H9 (cell line): ENCODE measurements at regions not wholly inside any gene's neighbourhood (a gene's known extent, or its start where the extent isn't known, plus 50 kb on each side); places are given as distances from the start of the nearest gene placed in this dataset.

Experiments used
- DNase-seq: peaks from one replicate; pipeline ENCODE4 v3.0.0-alpha.2; 2017
- H2AFZ ChIP-seq: one replicate; pipeline ENCODE4 v1.6.1; 2013; ENCODE audit warnings: mild to moderate bottlenecking, low read length, control low read depth, moderate library complexity
- H2AK5ac ChIP-seq: 2 replicates; pipeline ENCODE4 v1.6.1; 2013; ENCODE audit warnings: low read length, control low read depth, mixed read lengths; ENCODE audit not compliant: insufficient read length
- H2BK120ac ChIP-seq: one replicate; pipeline ENCODE4 v1.6.1; 2013; ENCODE audit warnings: low read depth, mild to moderate bottlenecking, low read length, control low read depth, inconsistent platforms; ENCODE audit not compliant: poor library complexity, severe bottlenecking
- H2BK12ac ChIP-seq: 2 replicates; pipeline ENCODE4 v1.6.1; 2013; ENCODE audit warnings: low read length, control low read depth, mixed read lengths, low read depth; ENCODE audit not compliant: insufficient read length
- H2BK15ac ChIP-seq: 2 replicates; pipeline ENCODE4 v1.6.1; 2013; ENCODE audit warnings: low read depth, low read length, control low read depth
- H2BK20ac ChIP-seq: one replicate; pipeline ENCODE4 v1.6.1; 2013; ENCODE audit warnings: low read depth, mild to moderate bottlenecking, low read length, control low read depth, inconsistent platforms; ENCODE audit not compliant: poor library complexity, severe bottlenecking
- H2BK5ac ChIP-seq: 2 replicates; pipeline ENCODE4 v1.6.1; 2013; ENCODE audit warnings: low read length, control low read depth, mixed read lengths; ENCODE audit not compliant: insufficient read length
- H3K14ac ChIP-seq: 2 replicates; pipeline ENCODE4 v1.6.1; 2013; ENCODE audit warnings: low read length, control low read depth; ENCODE audit not compliant: insufficient read depth
- H3K18ac ChIP-seq: 2 replicates; pipeline ENCODE4 v1.6.1; 2013; ENCODE audit warnings: low read depth, mild to moderate bottlenecking, mixed read lengths, low read length, control low read depth; ENCODE audit not compliant: insufficient read length
- H3K23ac ChIP-seq: 2 replicates; pipeline ENCODE4 v1.6.1; 2013; ENCODE audit warnings: low read length, control low read depth, mixed read lengths, low read depth; ENCODE audit not compliant: insufficient read length
- H3K23me2 ChIP-seq: 2 replicates; pipeline ENCODE4 v1.6.1; 2013; ENCODE audit warnings: low read depth, mild to moderate bottlenecking, mixed read lengths, low read length, control low read depth; ENCODE audit not compliant: insufficient read length, poor library complexity, severe bottlenecking
- H3K27ac ChIP-seq: 2 replicates; pipeline ENCODE4 v1.5.1; 2013; ENCODE audit warnings: low read length, control low read depth, mixed read lengths, low read depth; ENCODE audit not compliant: insufficient read length
- H3K27me3 ChIP-seq: 2 replicates; pipeline ENCODE4 v1.6.1; 2013; ENCODE audit warnings: low read length, control low read depth, inconsistent platforms; ENCODE audit not compliant: insufficient read depth
- H3K4ac ChIP-seq: 2 replicates; pipeline ENCODE4 v1.6.1; 2013; ENCODE audit warnings: low read depth, mild to moderate bottlenecking, control low read depth, inconsistent platforms, low read length, moderate library complexity
- H3K4me1 ChIP-seq: 2 replicates; pipeline ENCODE4 v1.6.1; 2013; ENCODE audit warnings: low read length, control low read depth, inconsistent platforms; ENCODE audit not compliant: insufficient read depth
- H3K4me2 ChIP-seq: 2 replicates; pipeline ENCODE4 v1.6.1; 2013; ENCODE audit warnings: low read length, control low read depth, mixed read lengths; ENCODE audit not compliant: insufficient read length, insufficient read depth
- H3K56ac ChIP-seq: 2 replicates; pipeline ENCODE4 v1.6.1; 2013; ENCODE audit warnings: low read depth, mild to moderate bottlenecking, mixed read lengths, low read length, control low read depth; ENCODE audit not compliant: insufficient read length
- H3K79me1 ChIP-seq: 2 replicates; pipeline ENCODE4 v1.6.1; 2013; ENCODE audit warnings: low read depth, mild to moderate bottlenecking, moderate library complexity, low read length, control low read depth, inconsistent platforms; ENCODE audit not compliant: insufficient read depth, poor library complexity, severe bottlenecking
- H3K79me2 ChIP-seq: 2 replicates; pipeline ENCODE4 v1.6.1; 2013; ENCODE audit warnings: low read length, control low read depth, inconsistent platforms; ENCODE audit not compliant: insufficient read depth
- H3K9ac ChIP-seq: 2 replicates; pipeline ENCODE4 v1.6.1; 2013; ENCODE audit warnings: low read length, control low read depth, mixed read lengths; ENCODE audit not compliant: insufficient read length; ENCODE audit errors: extremely low read depth
- H3K9me3 ChIP-seq: one replicate; pipeline ENCODE4 v1.6.1; 2013; ENCODE audit warnings: low read depth, low read length, inconsistent platforms; ENCODE audit not compliant: control insufficient read depth
- H3T11ph ChIP-seq: one replicate; pipeline ENCODE4 v1.6.1; 2013; ENCODE audit warnings: mild to moderate bottlenecking, low read length, control low read depth, inconsistent platforms
- H4K20me1 ChIP-seq: one replicate; pipeline ENCODE4 v1.6.1; 2013; ENCODE audit not compliant: control insufficient read depth, insufficient read length, insufficient read depth
- H4K5ac ChIP-seq: 2 replicates; pipeline ENCODE4 v1.6.1; 2013; ENCODE audit warnings: low read depth, mild to moderate bottlenecking, mixed read lengths, low read length, control low read depth; ENCODE audit not compliant: insufficient read length
- H4K8ac ChIP-seq: replicated peaks from 2 replicates; pipeline ENCODE4 v1.6.1; 2013; ENCODE audit warnings: low read length, control low read depth, mixed read lengths, low read depth; ENCODE audit not compliant: insufficient read length
- H4K91ac ChIP-seq: 2 replicates; pipeline ENCODE4 v1.6.1; 2013; ENCODE audit warnings: low read depth, mild to moderate bottlenecking, moderate library complexity, mixed read lengths, low read length, control low read depth; ENCODE audit not compliant: insufficient read length
- H3K27ac Mint-ChIP-seq, 3 experiments: 2 replicates in 2 of 3; 3 replicates in 1 of 3; pipeline ENCODE4 v1.8.0; 2020 to 2021; ENCODE audit warnings: mixed read lengths in 3 of 3, mild to moderate bottlenecking in 1 of 3, moderate library complexity in 1 of 3
- H3K27me3 Mint-ChIP-seq: 2 replicates; pipeline ENCODE4 v1.8.0; 2021; ENCODE audit warnings: low read depth, mild to moderate bottlenecking, moderate library complexity, mixed read lengths
- H3K36me3 Mint-ChIP-seq, 3 experiments: 2 replicates in 2 of 3; 3 replicates in 1 of 3; pipeline ENCODE4 v1.8.0; 2020 to 2021; ENCODE audit warnings: low read depth in 3 of 3, mixed read lengths in 3 of 3; ENCODE audit not compliant: insufficient read depth in 1 of 3
- H3K4me1 Mint-ChIP-seq, 2 experiments: 2 replicates each; pipeline ENCODE4 v1.8.0; 2020; ENCODE audit warnings: mixed read lengths in 2 of 2
- H3K4me3 Mint-ChIP-seq, 2 experiments: 2 replicates in 1 of 2; 3 replicates in 1 of 2; pipeline ENCODE4 v1.8.0; 2020 to 2021; ENCODE audit warnings: mild to moderate bottlenecking in 2 of 2, mixed read lengths in 2 of 2, moderate library complexity in 1 of 2
- H3K9me3 Mint-ChIP-seq, 2 experiments: 2 replicates in 1 of 2; 3 replicates in 1 of 2; pipeline ENCODE4 v1.8.0; 2020; ENCODE audit warnings: mild to moderate bottlenecking in 2 of 2, mixed read lengths in 2 of 2, moderate library complexity in 1 of 2
- CTCF ChIP-seq: fragments of 200-600 bp; sonication (generic); conservative IDR thresholded peaks from 3 replicates; pipeline ENCODE4 v1.8.0; 2021; ENCODE audit warnings: antibody characterized with exemption, mild to moderate bottlenecking
- WGBS: extraction: QIAGEN DNeasy Blood & Tissue Kit; methylation state at CpG from one replicate; pipeline ENCODE4 v1.1.7; 2013; ENCODE audit warnings: missing lambda C conversion rate, low lambda C conversion rate, mixed read lengths; ENCODE audit not compliant: insufficient read length; ENCODE audit errors: extremely low coverage; 5-methylcytosine and 5-hydroxymethylcytosine counted together

GRCh38 chr3:80159990-80160506 lies 392.2 kb upstream of the ROBO1 start:
- Histone ChIP-seq H3K79me1 (no peaks in the 10 kb centered on the region), H2BK20ac (no peak overlapping the region), H3K4ac (no peak overlapping the region), H2BK120ac (no peak overlapping the region), H3K4me1 (no peaks in the 10 kb centered on the region), H3K27ac (no peak overlapping the region), H2BK5ac (no peak overlapping the region), H3K23me2 (no peaks in the 10 kb centered on the region), H2BK12ac (no peak overlapping the region), H3K79me2 (no peaks in the 10 kb centered on the region), H3K9ac (no peak overlapping the region), H4K20me1 (no peaks in the 10 kb centered on the region), H3K56ac (no peak overlapping the region), H2AFZ (no peak overlapping the region), H3K23ac (no peak overlapping the region), H3T11ph (no peak overlapping the region), H2BK15ac (no peak overlapping the region), H3K4me2 (no peak overlapping the region), H3K14ac (no peak overlapping the region), H3K27me3 (no peaks in the 10 kb centered on the region), H4K8ac (no peak overlapping the region), H3K9me3 (no peaks in the 10 kb centered on the region), H2AK5ac (no peak overlapping the region), H4K91ac (no peak overlapping the region), H3K18ac (no peak overlapping the region), H4K5ac (no peak overlapping the region)
- Mint-ChIP-seq H3K9me3 (no peaks in the 10 kb centered on the region), H3K4me3 (no peak overlapping the region), H3K27me3 (no peaks in the 10 kb centered on the region), H3K36me3 (no peaks in the 10 kb centered on the region), H3K27ac (no peak overlapping the region), H3K4me1 (no peaks in the 10 kb centered on the region)
- no peak for TF ChIP-seq CTCF
- no CpG with 5 or more reads among the region's 3 CpGs for WGBS
- no peak for DNase-seq
